CD14-positive monocyte (primary cell): ENCODE measurements at regions not wholly inside any gene's neighbourhood (a gene's known extent, or its start where the extent isn't known, plus 50 kb on each side); places are given as distances from the start of the nearest gene placed in this dataset.

Experiments
- DNase-seq, 3 donors: peaks; one replicate each; pipeline ENCODE4 v3.0.0-alpha.2; 2011 to 2022
- H2AFZ ChIP-seq: 2 replicates; pipeline ENCODE4 v1.6.0; 2012; ENCODE audit warnings: mild to moderate bottlenecking, low read depth, low read length, inconsistent platforms; ENCODE audit not compliant: insufficient read depth, poor library complexity, severe bottlenecking
- H3K27ac ChIP-seq, 2 donors: 1 replicate in 1 of 2; 2 replicates in 1 of 2; pipeline ENCODE4 v1.5.1; 2012 to 2013; ENCODE audit warnings: low read length in 2 of 2, control low read depth in 1 of 2, inconsistent platforms in 1 of 2, low read depth in 1 of 2, mild to moderate bottlenecking in 1 of 2
- H3K27me3 ChIP-seq, 2 donors: one replicate each; pipeline versions ENCODE4 v1.6.0 to v1.6.1; 2011 to 2013; ENCODE audit warnings: low read length in 2 of 2; ENCODE audit not compliant: control insufficient read depth in 2 of 2, insufficient read depth in 2 of 2
- H3K36me3 ChIP-seq, 2 donors: replicated peaks in 1 of 2; 1 replicate in 1 of 2; 2 replicates in 1 of 2; pipeline versions ENCODE4 v1.5.1 to v1.6.1; 2012 to 2013; ENCODE audit warnings: low read length in 2 of 2, control low read depth in 1 of 2, inconsistent platforms in 1 of 2, mild to moderate bottlenecking in 1 of 2; ENCODE audit not compliant: insufficient read depth in 2 of 2, control insufficient read depth in 1 of 2
- H3K4me1 ChIP-seq, 2 donors: 1 replicate in 1 of 2; 2 replicates in 1 of 2; pipeline versions ENCODE4 v1.5.1 to v1.6.1; 2012 to 2013; ENCODE audit warnings: low read length in 2 of 2, control low read depth in 1 of 2, inconsistent platforms in 1 of 2, mild to moderate bottlenecking in 1 of 2, moderate library complexity in 1 of 2; ENCODE audit not compliant: insufficient read depth in 2 of 2, control insufficient read depth in 1 of 2
- H3K4me2 ChIP-seq: replicated peaks from 2 replicates; pipeline ENCODE3; 2012; ENCODE audit warnings: low read length, moderate library complexity, mild to moderate bottlenecking; ENCODE audit not compliant: poor library complexity, severe bottlenecking; ENCODE audit errors: extremely low read depth
- H3K4me3 ChIP-seq, 3 experiments: fragments of 200-600 bp in 1 of 3; sonication (generic) in 1 of 3; replicated peaks in 1 of 3; 1 replicate in 2 of 3; 2 replicates in 1 of 3; pipeline ENCODE4 v1.5.1; 2011 to 2013; ENCODE audit warnings: low read length in 3 of 3, mild to moderate bottlenecking in 3 of 3, control low read depth in 2 of 3, low read depth in 2 of 3, inconsistent platforms in 1 of 3, moderate library complexity in 1 of 3
- H3K79me2 ChIP-seq: 2 replicates; pipeline ENCODE4 v1.6.0; 2012; ENCODE audit warnings: mild to moderate bottlenecking, control low read depth, inconsistent platforms, low read length, moderate library complexity; ENCODE audit not compliant: insufficient read depth
- H3K9ac ChIP-seq: 2 replicates; pipeline ENCODE4 v1.6.0; 2017; ENCODE audit warnings: low read length, mild to moderate bottlenecking; ENCODE audit not compliant: insufficient read depth, poor library complexity, severe bottlenecking
- H3K9me3 ChIP-seq, 2 donors: replicated peaks in 1 of 2; 1 replicate in 1 of 2; 2 replicates in 1 of 2; pipeline versions ENCODE4 v1.5.1 to v1.6.1; 2012 to 2013; ENCODE audit warnings: low read length in 2 of 2, control low read depth in 1 of 2; ENCODE audit not compliant: control insufficient read depth in 1 of 2, insufficient read depth in 1 of 2
- H4K20me1 ChIP-seq: 2 replicates; pipeline ENCODE4 v1.6.0; 2012; ENCODE audit warnings: mild to moderate bottlenecking, low read length, control low read depth, moderate library complexity; ENCODE audit not compliant: insufficient read depth
- H3K27ac Mint-ChIP-seq, 7 donors: one replicate each; pipeline ENCODE4 v1.8.0; 2020; ENCODE audit warnings: mild to moderate bottlenecking in 7 of 7, mixed read lengths in 7 of 7, moderate library complexity in 6 of 7, inconsistent platforms in 2 of 7
- H3K27me3 Mint-ChIP-seq, 3 donors: one replicate each; pipeline ENCODE4 v1.8.0; 2021 to 2022; ENCODE audit warnings: low read depth in 3 of 3, mild to moderate bottlenecking in 3 of 3, mixed read lengths in 3 of 3, moderate library complexity in 3 of 3, inconsistent platforms in 1 of 3
- H3K36me3 Mint-ChIP-seq, 2 donors: one replicate each; pipeline ENCODE4 v1.8.0; 2020; ENCODE audit warnings: mixed read lengths in 2 of 2, inconsistent platforms in 1 of 2, mild to moderate bottlenecking in 1 of 2
- H3K4me1 Mint-ChIP-seq: one replicate; pipeline ENCODE4 v1.8.0; 2020; ENCODE audit warnings: mild to moderate bottlenecking, mixed read lengths
- H3K4me3 Mint-ChIP-seq, 2 donors: one replicate each; pipeline ENCODE4 v1.8.0; 2020; ENCODE audit warnings: mild to moderate bottlenecking in 2 of 2, mixed read lengths in 2 of 2, moderate library complexity in 1 of 2
- H3K9me3 Mint-ChIP-seq, 7 donors: one replicate each; pipeline ENCODE4 v1.8.0; 2020 to 2022; ENCODE audit warnings: mixed read lengths in 7 of 7, mild to moderate bottlenecking in 6 of 7, moderate library complexity in 6 of 7, inconsistent platforms in 2 of 7
- CTCF ChIP-seq: fragments of 200-600 bp; IDR thresholded peaks from one replicate; pipeline ENCODE4 v1.8.0; 2022; ENCODE audit warnings: antibody characterized with exemption, mild to moderate bottlenecking
- WGBS: methylation state at CpG from one replicate; pipeline ENCODE4 v1.1.5; 2013; ENCODE audit warnings: missing lambda C conversion rate; ENCODE audit not compliant: insufficient coverage; 5-methylcytosine and 5-hydroxymethylcytosine counted together
- intact Hi-C, 2 donors: fragments of 100-400 bp; cut with micrococcal nuclease; formaldehyde crosslinking; loops; one replicate each; pipeline versions ENCODE4 v1.15.0 to v1.15.1; 2023

- Histone ChIP-seq H3K4me3 (no peak overlapping the region), H3K27ac (no peak overlapping the region), H3K79me2 (no peaks in the 10 kb centered on the region), H2AFZ (no peak overlapping the region), H3K36me3 (no peaks in the 10 kb centered on the region), H3K9ac (no peak overlapping the region), H3K4me1 (no peaks in the 10 kb centered on the region), H4K20me1 (no peaks in the 10 kb centered on the region), H3K27me3 (no peaks in the 10 kb centered on the region), H3K4me2 (no peak overlapping the region), H3K9me3 (no peaks in the 10 kb centered on the region)
- intact Hi-C loops: no loop called here
- Mint-ChIP-seq H3K27ac (no peak overlapping the region), H3K4me1 (no peaks in the 10 kb centered on the region), H3K36me3 (no peaks in the 10 kb centered on the region), H3K9me3 (no peaks in the 10 kb centered on the region), H3K27me3 (no peaks in the 10 kb centered on the region), H3K4me3 (no peak overlapping the region)
- no peak for DNase-seq
- TF ChIP-seq CTCF: no peak
- WGBS: 93% methylated on average over 2 of the region's 7 CpGs
These were observed 383.7 kb downstream of the IDS start for GRCh38 chrX:149121206-149121920.

GRCh38 chrX:149120459-149120858 lies 384.6 kb downstream of the IDS start:
- Histone ChIP-seq H3K27me3 (no peaks in the 10 kb centered on the region), H3K9me3 (no peaks in the 10 kb centered on the region), H3K79me2 (no peaks in the 10 kb centered on the region), H3K4me2 (no peak overlapping the region), H4K20me1 (no peaks in the 10 kb centered on the region), H2AFZ (no peak overlapping the region), H3K36me3 (no peaks in the 10 kb centered on the region), H3K9ac (no peak overlapping the region), H3K4me1 (no peaks in the 10 kb centered on the region), H3K4me3 (no peak overlapping the region), H3K27ac (no peak overlapping the region)
- intact Hi-C loops: no loop called here
- WGBS: no CpG with 5 or more reads among the region's 2 CpGs
- Mint-ChIP-seq H3K4me3 (no peak overlapping the region), H3K4me1 (no peaks in the 10 kb centered on the region), H3K36me3 (no peaks in the 10 kb centered on the region), H3K9me3 (no peaks in the 10 kb centered on the region), H3K27me3 (peaks cover 0 to 1% (median 0%) of the 10 kb centered on the region in 3 donors), H3K27ac (no peak overlapping the region)
- DNase-seq: no peak
- TF ChIP-seq CTCF: no peak
